HG02610 (cell line): ENCODE measurements at regions not wholly inside any gene's neighbourhood (a gene's known extent, or its start where the extent isn't known, plus 50 kb on each side); places are given as distances from the start of the nearest gene placed in this dataset.
"Not testable (repeated sequence)": the region's sequence is repeated elsewhere in the genome, so short reads cannot be mapped to it uniquely, and the experiment has no call there.

Experiments
- ATAC-seq: cut with Tn5 transposase; IDR thresholded peaks from one replicate; pipeline ENCODE4 v1.9.1; 2021; ENCODE audit warnings: mild to moderate bottlenecking, moderate library complexity; ENCODE audit not compliant: unreplicated experiment

DNA sequence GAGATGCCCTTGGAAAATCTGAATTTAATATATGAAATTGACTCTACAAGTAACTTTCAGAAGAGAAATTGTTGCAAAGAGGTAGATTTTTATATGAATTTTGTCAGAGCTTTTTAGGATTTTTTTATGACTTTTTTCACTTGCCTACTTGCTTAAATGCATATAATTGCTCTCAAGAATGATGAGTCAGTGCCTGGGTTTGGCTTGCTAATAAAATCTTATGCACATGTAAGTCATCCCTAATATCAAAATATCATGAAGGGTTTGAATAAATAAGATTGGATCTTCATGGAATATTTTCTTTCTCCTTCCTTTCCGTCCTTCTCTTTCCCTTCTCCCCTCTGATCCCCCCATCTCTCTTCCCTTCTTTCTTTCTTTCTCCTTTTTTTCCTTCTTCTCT is 354.1 kb downstream of the TXNL1 start:
- ATAC-seq, result no peak

DNA sequence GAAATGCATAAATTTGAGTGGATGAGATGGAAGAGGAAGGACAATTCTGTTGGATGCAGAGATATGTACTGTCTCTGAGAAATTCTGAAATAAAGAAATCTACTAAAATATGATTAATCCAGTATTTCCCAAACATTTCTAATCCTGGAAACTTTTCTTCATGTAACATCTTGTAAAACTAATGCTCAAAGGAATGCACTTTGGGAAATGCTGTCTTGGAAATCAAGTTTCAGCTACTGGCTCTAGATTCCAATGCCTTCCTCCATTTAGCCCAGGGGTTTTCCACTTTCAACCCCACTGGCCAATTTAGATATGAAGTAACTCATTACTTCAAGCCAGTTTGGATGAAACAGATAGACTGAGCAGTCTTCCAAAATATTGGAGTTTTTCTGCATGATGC is 355.1 kb downstream of the TXNL1 start:
- ATAC-seq, result no peak

DNA sequence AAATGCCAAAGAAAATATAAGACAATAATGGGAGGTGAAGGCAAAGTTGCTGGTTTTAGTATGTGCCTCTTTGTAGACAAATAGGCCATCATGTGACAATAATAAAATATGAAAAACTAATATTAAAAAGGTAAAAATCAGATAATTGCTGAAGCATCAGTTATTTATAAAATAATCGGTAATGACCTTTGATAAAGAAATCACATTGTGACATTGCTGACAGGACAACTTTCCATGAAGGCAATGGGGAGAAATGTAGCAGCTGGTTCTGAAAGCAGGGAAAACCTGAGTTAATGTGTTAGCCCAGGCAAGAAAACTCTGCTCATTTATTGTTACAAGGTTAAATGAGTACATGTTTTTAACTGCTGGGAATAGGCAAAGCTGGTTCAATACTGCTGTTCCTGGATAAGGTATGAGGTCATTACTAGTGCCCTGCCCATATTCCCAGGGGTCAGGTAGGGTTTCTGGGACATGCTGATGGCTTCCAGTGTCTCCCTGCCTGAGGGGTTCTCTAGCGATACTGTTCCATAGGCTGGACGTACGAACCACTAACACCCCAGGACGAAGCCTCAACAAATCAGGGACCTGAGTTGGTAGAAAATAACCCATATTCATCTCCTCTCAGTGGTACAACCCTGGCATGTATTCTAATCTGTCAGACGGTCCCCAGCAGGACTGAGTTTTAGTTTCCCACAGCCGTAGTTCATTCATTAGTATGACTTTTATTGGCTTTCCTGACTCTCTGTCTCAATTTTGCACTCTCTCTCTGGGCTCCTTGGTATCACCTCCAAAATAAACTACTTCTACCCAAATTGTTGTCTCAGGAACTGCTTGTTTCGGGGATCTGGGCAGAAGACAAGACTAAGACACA is 355.9 kb downstream of the TXNL1 start:
- no peak for ATAC-seq

DNA sequence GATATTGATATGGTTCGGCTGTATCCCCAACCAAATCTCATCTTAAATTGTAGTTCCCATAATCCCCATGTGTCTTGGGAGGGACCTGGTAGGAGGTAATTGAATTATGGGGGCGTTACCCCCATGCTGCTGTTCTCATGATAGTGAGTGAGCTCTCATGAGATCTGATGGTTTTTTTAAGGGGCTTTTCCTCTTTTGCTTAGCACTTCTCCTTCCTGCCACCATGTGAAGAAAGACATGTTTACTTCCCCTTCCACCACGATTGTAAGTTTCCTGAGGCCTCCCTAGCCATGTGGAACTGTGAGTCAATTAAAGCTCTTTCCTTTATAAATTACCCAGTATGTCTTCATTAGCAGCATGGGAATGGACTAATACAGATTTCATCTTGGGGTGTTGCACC is 358.6 kb downstream of the TXNL1 start:
- not testable (repeated sequence) for ATAC-seq

DNA sequence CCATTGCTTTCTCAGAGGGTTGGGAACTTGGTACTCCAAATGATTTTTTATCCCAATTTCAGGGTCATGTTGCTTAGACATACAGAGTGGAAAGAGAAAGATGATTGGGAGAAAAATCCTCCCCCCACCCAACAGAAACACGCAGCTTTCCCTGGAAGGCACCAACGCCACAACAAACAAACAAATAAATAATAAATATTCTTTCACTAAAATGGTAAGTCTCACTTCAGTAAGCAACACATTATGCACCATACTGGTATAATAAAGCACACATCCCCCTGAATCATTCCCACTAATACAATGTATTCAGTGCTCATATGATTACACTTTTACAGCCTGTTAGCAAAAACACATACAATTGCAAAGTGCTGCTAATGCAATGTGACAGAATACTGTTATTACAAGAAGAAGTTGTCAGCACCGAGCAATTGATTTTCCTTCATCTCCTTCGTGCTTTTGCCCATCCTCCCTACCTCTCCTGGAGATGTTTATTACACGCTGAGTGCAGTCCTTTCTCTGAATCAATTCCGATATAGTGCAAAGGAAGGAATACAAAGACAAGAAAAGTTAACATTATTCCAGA is 359.9 kb downstream of the TXNL1 start:
- ATAC-seq, result no peak

DNA sequence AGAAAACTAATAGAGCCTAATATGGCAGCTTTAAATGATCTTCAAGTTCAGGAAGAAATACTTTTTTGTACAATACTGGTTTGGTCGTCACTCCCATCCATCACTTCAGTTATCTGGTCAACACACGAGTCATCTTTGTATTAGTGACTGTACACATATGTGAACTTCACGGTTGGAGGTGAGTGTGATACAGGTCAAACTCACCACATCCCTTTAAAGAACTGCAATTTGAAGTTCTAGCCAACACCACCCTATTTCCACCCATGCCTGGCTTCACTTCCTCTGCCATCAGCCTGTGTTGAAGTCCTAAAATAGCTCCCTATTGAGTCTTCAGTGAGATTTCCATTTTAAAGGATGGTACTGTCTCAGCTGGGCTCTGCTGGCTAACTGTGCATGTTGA is 361.9 kb downstream of the TXNL1 start:
- ATAC-seq, result no peak

DNA sequence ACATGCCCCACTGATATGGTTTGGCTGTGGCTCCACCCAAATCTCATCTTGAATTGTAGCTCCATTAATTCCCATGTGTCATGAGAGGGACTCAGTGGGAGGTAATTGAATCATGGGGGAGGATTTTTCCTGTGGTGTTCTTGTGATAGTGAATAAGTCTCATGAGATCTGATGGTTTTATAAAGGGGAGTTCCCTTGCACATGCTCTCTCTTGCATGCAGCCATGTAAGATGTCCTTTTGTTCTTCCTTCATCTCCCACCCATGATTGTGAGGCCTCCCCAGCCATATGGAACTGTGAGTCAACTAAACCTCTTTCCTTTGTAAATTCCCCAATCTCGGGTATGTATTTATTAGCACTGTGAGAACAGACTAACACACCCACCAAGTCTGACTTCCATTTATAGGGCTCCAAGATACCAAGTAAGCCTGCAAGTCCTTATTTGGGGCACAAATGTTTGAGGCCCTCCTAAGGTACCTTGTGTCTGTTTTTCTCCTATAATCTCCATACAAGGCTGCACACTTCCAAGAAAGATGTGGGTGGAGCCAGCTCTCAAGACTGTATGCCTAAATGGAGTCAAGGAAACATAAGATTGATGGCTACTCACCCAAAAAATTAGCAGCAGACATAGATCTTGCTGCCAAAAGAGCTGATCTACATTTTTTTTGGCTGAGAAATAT is 364.7 kb downstream of the TXNL1 start:
- ATAC-seq, result no peak

DNA sequence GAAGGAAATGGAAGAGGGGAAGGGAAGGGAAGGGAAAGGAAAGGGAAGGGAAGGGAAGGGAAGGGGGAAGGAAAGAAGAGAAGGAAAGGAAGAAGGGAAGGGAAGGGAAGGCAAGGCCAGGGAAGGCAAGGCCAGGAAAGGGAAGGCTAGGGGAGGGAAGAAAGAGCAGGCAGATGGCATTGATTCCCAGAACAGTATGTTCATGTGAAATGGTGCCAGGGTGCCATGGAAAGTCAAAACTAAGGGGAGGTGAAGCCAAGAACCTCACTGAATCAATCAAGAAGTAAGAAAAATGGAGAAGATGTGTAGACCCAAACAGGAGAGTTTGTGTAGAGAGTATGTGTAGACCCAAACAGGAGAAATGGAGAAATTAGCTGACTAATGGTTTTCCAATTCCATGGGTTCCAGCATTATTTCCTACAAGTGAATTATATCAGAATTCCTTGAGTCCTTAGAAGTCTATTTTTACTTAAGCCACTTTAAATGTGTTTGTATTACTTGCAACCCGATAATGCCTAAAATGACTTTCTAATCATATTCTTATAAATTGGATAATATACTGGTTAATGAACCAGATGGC is 367.6 kb downstream of the TXNL1 start:
- no peak for ATAC-seq

DNA sequence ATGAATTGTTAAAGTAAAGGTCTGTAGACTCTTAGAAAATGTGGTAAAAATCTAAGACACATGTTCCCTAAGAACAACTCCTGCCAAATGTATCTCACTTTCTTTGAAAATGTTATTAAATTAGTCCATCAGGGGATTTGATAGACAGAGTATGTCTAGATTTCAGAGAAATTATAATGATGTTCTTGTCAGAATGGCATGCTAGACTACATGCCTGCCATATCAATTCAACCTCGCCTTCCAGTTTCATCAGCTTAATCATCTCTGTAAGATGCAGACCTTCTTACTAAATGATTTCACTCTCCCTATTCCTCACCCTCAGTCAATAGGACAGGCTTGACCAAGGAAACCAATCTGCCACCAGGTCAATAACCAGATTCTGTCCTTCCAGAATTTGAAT is 368.4 kb downstream of the TXNL1 start:
- ATAC-seq, result no peak

DNA sequence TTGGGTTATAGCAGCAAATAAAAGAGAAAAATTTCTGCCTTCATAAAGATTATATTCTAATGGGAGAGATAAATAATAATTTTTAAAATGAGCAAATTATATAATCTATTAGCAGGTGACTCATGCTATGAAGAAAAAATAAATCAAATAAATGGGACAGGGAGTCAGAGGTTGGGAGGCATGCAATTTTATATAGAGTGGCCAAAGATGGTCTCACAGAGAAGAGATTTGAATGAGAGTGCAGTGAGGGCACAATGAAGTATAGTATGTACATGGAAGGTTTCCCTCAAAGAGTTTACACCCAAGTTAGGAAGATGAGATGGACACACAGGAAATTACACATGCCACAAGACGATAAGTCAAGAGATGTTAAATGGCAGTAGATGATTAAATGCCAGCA is 369.4 kb downstream of the TXNL1 start:
- ATAC-seq, result no peak

DNA sequence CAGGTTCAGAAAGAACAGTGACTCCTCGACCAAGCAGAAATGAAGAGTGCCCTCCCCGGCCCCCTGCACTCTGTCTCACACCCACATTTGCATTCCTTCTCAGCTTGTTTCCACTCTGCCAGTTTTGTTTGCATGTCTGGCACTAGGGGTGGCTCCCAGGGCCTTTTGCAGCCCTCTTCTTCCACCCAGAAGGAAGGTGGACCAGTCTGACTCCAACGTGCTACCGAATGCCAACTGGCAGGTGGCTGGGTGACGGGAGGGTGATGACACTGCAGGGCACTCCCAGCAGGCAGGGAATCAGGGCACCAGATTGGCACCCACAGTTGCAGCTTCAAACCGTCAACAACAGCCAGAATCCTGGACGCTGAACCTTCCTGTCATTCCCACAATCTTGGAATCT is 371.1 kb downstream of the TXNL1 start:
- ATAC-seq, result no peak

DNA sequence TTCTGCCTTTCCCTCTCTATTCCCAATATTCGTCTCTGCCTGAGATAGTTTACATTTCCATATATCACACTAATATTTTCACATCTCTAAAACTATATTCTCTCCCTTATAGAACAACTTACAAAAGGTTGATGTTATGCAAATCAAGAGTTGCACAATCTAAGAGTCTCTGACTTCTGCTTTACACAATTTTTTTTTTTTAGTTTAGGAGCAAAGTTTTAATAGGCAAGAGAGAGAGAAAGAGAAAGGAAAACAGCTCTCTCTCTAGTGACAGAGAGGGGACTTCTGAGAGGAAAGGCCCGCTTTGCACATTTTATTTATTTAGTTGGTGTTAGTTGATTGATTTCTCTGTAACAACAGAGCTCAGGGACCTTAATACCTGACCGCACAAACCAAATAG is 380.2 kb downstream of the TXNL1 start:
- no peak for ATAC-seq

DNA sequence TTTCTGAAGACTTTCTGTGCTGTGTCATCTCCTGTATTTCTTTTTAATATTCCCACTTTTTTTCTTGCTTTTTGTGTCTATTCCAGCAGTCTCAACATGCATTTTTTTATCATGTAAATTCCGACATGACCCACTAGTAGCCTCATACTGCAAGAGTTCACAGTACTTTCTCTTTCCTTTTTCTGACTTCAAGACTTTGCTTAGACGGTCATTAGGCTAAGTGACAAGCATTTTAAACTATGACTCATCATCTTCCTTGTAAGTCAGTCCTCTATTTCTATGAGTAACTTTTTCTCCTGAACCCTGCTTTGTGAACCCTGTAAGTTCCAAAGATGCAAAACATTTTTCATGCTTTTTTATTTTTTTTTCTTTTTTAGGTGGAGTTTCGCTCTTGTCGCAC is 381.2 kb downstream of the TXNL1 start:
- ATAC-seq, result peak; percentile 79

DNA sequence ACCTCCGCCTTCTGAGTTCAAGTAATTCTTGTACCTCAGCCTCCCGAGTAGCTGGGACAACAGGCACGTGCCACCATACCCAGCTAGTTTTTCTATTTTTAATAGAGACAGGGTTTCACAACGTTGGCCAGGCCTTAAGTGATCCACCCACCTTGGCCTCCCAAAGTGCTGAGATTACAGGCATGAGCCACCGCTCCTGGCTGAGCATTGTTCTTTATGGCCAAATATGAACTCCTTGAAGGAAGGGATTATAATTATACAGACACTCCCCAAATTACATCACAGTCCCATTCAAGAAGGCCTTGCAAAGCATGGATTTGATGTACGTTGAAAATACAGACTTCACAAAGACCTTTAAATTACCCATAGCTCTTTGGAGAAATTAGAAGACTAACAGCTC is 381.7 kb downstream of the TXNL1 start:
- ATAC-seq, result no peak

DNA sequence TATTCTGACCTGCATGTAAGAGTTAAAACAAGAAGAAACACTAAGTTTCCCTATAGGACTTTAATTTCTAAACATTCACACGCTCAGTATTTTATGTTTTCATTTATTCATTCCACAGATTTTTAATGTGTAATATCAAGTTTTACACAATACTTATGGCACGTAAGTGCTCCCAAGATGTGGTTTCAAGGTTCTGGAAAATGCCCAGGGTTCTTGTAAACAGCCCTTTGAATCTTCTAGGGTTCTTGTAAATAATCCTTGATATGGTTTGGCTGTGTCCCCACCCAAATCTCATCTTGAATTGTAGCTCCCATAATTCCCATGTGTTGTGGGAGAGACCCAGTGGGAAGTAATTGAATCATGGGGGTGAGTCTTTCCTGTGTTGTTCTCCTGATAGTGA is 383.0 kb downstream of the TXNL1 start:
- no peak for ATAC-seq

DNA sequence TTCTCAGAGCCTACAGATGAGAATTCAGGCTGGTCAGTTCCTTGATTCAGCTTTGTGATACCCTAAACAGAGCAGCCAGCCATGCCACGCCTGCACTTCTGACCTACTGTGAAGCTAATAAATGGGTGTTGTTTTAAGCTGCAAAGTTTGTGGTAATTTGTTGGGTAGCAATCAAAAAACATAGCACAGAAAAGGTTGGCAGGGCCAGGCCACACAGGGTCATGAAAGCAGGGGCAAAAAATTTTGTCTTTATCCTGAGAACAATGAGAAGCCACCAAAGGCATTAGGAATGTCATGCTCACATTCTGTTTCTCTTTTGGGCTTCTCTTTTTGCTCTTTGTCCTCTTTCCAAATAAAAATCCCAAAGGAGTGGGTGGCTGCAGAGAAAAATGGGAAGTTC is 385.9 kb downstream of the TXNL1 start:
- ATAC-seq, result no peak

DNA sequence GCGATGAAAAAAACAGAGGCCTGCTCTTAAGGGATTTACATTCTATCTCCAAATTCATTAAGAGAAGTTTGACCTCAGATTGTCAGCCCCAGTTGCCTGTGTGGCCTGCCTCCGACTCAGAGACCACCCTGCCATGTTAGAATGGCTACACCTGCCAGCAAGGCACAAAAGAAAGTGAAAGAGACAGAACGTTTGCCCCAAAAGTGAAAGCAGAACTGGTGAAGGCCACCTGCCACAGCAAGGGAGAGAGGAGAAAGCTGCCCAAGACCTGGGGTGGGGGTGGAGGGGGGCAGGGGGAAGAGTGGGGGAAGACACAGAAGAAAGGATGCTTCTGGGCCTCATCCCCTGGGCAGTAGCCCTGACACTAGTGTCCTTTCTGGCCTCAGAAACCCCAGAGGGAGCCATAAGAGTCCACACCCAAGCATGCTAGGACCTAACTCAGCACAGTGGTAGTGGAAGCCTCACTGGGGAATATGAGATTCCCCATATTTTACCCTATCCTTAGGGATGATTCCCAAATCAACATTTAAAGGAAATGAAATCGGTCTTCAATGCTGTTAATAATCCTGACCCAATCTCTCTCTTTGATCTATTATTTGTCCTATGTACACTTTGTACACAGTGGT is 389.7 kb downstream of the TXNL1 start:
- peak; percentile 93 for ATAC-seq

DNA sequence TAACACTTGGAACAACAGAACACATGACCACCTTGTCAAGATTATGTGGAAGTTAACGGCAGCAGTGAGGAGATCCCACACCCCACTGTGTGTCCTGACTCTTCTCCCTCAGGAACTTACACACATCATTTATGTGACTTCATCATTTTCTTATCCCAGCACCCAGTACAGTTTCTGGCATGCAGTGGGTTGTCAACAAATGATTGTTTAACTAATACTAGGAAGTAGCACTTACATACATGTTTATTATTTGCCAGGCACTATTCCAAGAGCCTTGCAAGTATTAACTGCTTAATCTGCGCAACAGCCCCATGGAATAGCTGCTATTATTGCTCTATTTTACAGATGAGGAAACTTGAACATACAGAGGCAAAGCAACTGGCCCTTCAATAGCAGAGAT is 391.5 kb downstream of the TXNL1 start:
- no peak for ATAC-seq

DNA sequence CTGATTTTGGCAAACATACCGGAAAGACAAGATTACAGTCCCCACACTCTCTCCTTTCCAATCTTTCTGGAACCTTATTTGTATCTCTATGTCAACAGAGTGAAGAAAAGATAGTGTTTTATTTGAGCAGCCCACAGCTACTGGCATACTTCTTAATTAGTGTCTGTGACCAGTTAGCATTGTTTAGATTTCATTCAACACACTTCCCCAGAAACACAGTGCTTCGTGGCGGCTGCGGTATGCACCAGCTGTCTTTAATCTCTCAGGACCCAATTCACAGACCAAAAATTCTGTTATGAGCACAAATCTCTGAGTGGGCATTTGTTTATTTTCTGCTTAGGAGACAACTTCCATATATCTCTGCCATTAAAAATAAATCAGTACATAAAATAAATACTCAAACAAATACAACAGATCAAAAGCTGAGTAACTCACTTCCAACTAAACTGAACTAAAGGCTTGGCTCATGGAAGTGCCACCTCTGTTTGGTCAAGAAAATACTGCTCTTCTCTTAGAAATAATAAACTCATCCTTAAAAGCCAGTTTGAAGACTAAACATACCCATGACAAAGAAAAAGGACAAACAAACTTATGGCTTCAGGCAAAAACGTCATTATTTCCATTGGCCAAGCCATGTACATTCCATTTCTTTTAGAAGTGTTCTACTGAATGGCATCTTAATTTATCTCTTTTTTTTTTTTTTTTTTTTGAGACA is 392.4 kb downstream of the TXNL1 start:
- no peak for ATAC-seq

DNA sequence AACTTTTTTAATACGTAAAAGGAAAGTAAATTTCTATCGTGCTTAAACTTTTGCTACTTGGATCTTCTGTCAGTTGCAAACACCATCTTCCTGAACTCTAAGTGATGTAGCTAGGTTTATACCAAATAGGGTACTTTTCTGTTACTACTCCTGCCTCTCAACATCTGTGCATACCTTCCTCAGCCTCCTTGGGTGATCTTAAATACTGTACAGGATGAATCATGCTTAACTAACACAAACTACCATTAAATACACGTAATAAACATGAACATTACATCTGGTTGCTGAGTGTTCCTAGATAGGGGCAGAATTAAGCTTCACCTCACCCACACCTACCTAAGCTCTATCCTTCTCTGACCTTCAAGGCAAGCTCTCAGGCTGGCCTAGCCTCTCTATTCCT is 398.0 kb downstream of the TXNL1 start:
- no peak for ATAC-seq

DNA sequence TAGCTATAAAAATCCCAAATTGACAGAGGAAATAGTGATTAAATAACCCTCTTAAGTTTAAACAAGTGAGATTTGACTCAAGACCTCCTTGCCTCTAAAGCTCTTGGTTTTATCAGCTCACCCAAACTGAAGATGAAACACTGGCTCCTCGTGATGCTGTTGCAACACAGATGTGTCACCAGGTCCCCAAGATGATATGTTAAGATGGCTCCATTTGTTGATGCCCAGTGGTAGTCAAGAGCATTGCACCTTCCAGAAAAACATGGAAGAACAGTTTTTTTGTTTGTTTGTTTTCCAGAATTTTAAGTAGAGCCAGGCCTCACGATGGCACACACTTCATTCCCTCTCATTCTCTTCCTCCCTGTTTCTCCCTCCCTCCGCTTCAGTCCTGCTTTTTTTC is 399.8 kb downstream of the TXNL1 start:
- no peak for ATAC-seq
